ENCODE measurements at regions not wholly inside any gene's neighbourhood (a gene's known extent, or its start where the extent isn't known, plus 50 kb on each side); places are given as distances from the start of the nearest gene placed in this dataset.

GRCh38 chr4:180120068-180120467, 2123.1 kb upstream of the TENM3 start:
- H3K4me3 ChIP-seq (ENCODE audit: low read depth, low read length), result no peak overlapping the region
- TF ChIP-seq, protein P1, sequence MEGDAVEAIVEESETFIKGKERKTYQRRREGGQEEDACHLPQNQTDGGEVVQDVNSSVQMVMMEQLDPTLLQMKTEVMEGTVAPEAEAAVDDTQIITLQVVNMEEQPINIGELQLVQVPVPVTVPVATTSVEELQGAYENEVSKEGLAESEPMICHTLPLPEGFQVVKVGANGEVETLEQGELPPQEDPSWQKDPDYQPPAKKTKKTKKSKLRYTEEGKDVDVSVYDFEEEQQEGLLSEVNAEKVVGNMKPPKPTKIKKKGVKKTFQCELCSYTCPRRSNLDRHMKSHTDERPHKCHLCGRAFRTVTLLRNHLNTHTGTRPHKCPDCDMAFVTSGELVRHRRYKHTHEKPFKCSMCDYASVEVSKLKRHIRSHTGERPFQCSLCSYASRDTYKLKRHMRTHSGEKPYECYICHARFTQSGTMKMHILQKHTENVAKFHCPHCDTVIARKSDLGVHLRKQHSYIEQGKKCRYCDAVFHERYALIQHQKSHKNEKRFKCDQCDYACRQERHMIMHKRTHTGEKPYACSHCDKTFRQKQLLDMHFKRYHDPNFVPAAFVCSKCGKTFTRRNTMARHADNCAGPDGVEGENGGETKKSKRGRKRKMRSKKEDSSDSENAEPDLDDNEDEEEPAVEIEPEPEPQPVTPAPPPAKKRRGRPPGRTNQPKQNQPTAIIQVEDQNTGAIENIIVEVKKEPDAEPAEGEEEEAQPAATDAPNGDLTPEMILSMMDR (IDR thresholded peaks at IDR 0.05; ENCODE audit: low read depth, low read length, missing control alignments), result no peak
- no peak for DNase-seq (ENCODE audit: low read depth)
- in situ Hi-C loops (cut with HindIII; ENCODE audit: low sequenced_read_pairs), result no loop called here

GRCh38 chr4:180134091-180134866, 2108.9 kb upstream of the TENM3 start:
- DNase-seq (ENCODE audit: low read depth), result no peak
- in situ Hi-C loops (cut with HindIII; ENCODE audit: low sequenced_read_pairs), result no loop called here
- TF ChIP-seq, protein P1 (IDR thresholded peaks at IDR 0.05; ENCODE audit: low read depth, low read length, missing control alignments), result no peak
- peak overlapping the region; percentile 5 for H3K4me3 ChIP-seq (ENCODE audit: low read depth, low read length)

- in situ Hi-C loops (cut with HindIII; ENCODE audit: low sequenced_read_pairs), result no loop called here
- TF ChIP-seq, protein P1 (IDR thresholded peaks at IDR 0.05; ENCODE audit: low read depth, low read length, missing control alignments), result no peak
- H3K4me3 ChIP-seq (ENCODE audit: low read depth, low read length), result no peak overlapping the region
- no peak for DNase-seq (ENCODE audit: low read depth)
Observed at GRCh38 chr4:180141734-180142133, 2101.5 kb upstream of the TENM3 start.

DNA sequence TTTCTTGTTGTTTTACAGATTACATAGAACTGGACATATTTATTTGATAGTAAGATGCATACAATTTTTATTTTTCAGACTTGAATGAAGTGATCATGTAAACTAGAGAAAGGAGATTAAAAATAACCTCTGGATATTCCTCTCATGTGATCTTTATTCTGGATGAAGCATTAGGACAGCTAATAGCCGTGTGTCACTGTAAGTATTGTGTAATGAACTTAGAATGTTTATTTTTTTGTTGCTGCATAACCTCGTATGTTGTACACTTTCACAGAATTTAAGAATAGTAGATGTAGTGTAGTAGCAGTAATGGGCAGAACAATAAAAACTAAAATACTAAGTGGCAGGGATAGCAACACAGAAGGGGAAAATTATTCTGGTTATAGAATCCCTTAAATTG, 2094.5 kb upstream of the TENM3 start:
- H3K4me3 ChIP-seq (ENCODE audit: low read depth, low read length), result no peak overlapping the region
- DNase-seq (ENCODE audit: low read depth), result no peak
- in situ Hi-C loops (cut with HindIII; ENCODE audit: low sequenced_read_pairs), result no loop called here
- TF ChIP-seq, protein P1 (IDR thresholded peaks at IDR 0.05; ENCODE audit: low read depth, low read length, missing control alignments), result no peak

GRCh38 chr4:180150818-180151217, 2092.4 kb upstream of the TENM3 start:
- TF ChIP-seq, protein P1 (IDR thresholded peaks at IDR 0.05; ENCODE audit: low read depth, low read length, missing control alignments), result peak; percentile 7

DNA sequence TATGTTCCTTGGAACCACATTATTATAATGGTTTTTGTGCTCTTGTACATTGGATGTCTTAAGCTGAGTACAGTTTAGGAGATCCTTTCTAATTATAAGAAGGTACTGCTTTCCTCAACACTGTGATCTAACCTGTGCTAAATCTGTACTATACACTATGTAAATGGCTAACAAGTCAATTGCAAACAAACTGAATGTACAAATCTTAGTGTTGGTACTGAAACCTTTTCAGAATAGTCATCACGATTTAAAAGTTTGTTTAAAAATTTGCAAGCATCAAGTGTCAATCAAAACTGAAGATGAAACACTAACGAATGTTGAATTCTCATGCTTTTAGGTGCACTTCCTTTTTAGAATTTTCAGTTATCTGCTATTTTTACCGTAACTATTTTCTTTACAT, 2090.4 kb upstream of the TENM3 start:
- in situ Hi-C loops (cut with HindIII; ENCODE audit: low sequenced_read_pairs), result no loop called here
- no peak overlapping the region for H3K4me3 ChIP-seq (ENCODE audit: low read depth, low read length)
- DNase-seq (ENCODE audit: low read depth), result no peak
- TF ChIP-seq, protein P1 (IDR thresholded peaks at IDR 0.05; ENCODE audit: low read depth, low read length, missing control alignments), result no peak

More at GRCh38 chr4:180150818-180151217, 2092.4 kb upstream of the TENM3 start:
- in situ Hi-C loops (cut with HindIII; ENCODE audit: low sequenced_read_pairs), result no loop called here
- DNase-seq (ENCODE audit: low read depth), result no peak
- H3K4me3 ChIP-seq (ENCODE audit: low read depth, low read length), result no peak overlapping the region

Data from astrocyte of the cerebellum (primary cell).